ENCODE measurements at regions not wholly inside any gene's neighbourhood (a gene's known extent, or its start where the extent isn't known, plus 50 kb on each side); places are given as distances from the start of the nearest gene placed in this dataset.

DNA sequence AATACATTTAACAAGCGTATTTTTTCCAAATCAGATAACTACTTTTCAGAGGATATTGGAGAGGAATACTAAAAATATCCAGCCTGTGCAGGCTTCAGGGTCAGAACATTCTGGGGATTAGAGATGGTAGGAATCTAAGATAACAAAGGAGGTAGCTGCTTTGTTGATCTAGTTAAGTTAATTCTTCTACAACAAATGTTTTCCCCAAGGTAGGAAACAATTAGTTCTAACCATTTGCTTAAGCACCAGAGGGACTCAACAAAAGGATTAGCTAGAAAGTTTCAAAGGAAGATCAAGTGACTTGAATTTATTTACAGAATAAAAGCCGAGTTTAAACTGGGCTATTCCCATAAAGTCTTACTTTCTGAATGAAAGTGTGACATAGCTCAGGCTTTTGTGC is 524.2 kb downstream of the TMTC2 start (continued):
- TF ChIP-seq, protein P1, sequence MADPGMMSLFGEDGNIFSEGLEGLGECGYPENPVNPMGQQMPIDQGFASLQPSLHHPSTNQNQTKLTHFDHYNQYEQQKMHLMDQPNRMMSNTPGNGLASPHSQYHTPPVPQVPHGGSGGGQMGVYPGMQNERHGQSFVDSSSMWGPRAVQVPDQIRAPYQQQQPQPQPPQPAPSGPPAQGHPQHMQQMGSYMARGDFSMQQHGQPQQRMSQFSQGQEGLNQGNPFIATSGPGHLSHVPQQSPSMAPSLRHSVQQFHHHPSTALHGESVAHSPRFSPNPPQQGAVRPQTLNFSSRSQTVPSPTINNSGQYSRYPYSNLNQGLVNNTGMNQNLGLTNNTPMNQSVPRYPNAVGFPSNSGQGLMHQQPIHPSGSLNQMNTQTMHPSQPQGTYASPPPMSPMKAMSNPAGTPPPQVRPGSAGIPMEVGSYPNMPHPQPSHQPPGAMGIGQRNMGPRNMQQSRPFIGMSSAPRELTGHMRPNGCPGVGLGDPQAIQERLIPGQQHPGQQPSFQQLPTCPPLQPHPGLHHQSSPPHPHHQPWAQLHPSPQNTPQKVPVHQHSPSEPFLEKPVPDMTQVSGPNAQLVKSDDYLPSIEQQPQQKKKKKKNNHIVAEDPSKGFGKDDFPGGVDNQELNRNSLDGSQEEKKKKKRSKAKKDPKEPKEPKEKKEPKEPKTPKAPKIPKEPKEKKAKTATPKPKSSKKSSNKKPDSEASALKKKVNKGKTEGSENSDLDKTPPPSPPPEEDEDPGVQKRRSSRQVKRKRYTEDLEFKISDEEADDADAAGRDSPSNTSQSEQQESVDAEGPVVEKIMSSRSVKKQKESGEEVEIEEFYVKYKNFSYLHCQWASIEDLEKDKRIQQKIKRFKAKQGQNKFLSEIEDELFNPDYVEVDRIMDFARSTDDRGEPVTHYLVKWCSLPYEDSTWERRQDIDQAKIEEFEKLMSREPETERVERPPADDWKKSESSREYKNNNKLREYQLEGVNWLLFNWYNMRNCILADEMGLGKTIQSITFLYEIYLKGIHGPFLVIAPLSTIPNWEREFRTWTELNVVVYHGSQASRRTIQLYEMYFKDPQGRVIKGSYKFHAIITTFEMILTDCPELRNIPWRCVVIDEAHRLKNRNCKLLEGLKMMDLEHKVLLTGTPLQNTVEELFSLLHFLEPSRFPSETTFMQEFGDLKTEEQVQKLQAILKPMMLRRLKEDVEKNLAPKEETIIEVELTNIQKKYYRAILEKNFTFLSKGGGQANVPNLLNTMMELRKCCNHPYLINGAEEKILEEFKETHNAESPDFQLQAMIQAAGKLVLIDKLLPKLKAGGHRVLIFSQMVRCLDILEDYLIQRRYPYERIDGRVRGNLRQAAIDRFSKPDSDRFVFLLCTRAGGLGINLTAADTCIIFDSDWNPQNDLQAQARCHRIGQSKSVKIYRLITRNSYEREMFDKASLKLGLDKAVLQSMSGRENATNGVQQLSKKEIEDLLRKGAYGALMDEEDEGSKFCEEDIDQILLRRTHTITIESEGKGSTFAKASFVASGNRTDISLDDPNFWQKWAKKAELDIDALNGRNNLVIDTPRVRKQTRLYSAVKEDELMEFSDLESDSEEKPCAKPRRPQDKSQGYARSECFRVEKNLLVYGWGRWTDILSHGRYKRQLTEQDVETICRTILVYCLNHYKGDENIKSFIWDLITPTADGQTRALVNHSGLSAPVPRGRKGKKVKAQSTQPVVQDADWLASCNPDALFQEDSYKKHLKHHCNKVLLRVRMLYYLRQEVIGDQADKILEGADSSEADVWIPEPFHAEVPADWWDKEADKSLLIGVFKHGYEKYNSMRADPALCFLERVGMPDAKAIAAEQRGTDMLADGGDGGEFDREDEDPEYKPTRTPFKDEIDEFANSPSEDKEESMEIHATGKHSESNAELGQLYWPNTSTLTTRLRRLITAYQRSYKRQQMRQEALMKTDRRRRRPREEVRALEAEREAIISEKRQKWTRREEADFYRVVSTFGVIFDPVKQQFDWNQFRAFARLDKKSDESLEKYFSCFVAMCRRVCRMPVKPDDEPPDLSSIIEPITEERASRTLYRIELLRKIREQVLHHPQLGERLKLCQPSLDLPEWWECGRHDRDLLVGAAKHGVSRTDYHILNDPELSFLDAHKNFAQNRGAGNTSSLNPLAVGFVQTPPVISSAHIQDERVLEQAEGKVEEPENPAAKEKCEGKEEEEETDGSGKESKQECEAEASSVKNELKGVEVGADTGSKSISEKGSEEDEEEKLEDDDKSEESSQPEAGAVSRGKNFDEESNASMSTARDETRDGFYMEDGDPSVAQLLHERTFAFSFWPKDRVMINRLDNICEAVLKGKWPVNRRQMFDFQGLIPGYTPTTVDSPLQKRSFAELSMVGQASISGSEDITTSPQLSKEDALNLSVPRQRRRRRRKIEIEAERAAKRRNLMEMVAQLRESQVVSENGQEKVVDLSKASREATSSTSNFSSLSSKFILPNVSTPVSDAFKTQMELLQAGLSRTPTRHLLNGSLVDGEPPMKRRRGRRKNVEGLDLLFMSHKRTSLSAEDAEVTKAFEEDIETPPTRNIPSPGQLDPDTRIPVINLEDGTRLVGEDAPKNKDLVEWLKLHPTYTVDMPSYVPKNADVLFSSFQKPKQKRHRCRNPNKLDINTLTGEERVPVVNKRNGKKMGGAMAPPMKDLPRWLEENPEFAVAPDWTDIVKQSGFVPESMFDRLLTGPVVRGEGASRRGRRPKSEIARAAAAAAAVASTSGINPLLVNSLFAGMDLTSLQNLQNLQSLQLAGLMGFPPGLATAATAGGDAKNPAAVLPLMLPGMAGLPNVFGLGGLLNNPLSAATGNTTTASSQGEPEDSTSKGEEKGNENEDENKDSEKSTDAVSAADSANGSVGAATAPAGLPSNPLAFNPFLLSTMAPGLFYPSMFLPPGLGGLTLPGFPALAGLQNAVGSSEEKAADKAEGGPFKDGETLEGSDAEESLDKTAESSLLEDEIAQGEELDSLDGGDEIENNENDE (IDR thresholded peaks at IDR 0.05; ENCODE audit: insufficient replicate concordance, low read length), result peak; percentile 80
- TF ChIP-seq TAF7 (optimal IDR thresholded peaks at IDR 0.05; ENCODE audit: borderline replicate concordance, low read depth, low read length), result no peak
- no peak for TF ChIP-seq ASH2L (IDR thresholded peaks at IDR 0.05; ENCODE audit: low read length)

Measured in H1 (cell line).